ENCODE measurements at regions not wholly inside any gene's neighbourhood (a gene's known extent, or its start where the extent isn't known, plus 50 kb on each side); places are given as distances from the start of the nearest gene placed in this dataset.

GRCh38 chr1:88455621-88456256 lies 228.3 kb upstream of the PKN2 start:
- no peaks in the 10 kb centered on the region for H3K36me3 ChIP-seq (ENCODE audit: control insufficient read depth, insufficient read depth, low read length)
- H3K27me3 ChIP-seq (ENCODE audit: control insufficient read depth, insufficient read depth, low read length), result no peaks in the 10 kb centered on the region
- TF ChIP-seq CTCF (IDR thresholded peaks at IDR 0.05; ENCODE audit: insufficient read depth, low read length, poor library complexity, severe bottlenecking), result no peak
- H3K4me3 ChIP-seq (ENCODE audit: low read depth, low read length), result no peak overlapping the region
- no peak for DNase-seq (ENCODE audit: low read depth)

- Histone ChIP-seq H3K36me3 (ENCODE audit: control insufficient read depth, insufficient read depth, low read length) (no peaks in the 10 kb centered on the region), H3K27me3 (ENCODE audit: control insufficient read depth, insufficient read depth, low read length) (no peaks in the 10 kb centered on the region), H3K4me3 (ENCODE audit: low read depth, low read length) (no peak overlapping the region)
- TF ChIP-seq CTCF (IDR thresholded peaks at IDR 0.05; ENCODE audit: insufficient read depth, low read length, poor library complexity, severe bottlenecking), result no peak
- DNase-seq (ENCODE audit: low read depth), result no peak
These were observed 226.9 kb upstream of the PKN2 start for GRCh38 chr1:88457197-88457596.

GRCh38 chr1:88461007-88461406 lies 223.1 kb upstream of the PKN2 start:
- no peak for DNase-seq (ENCODE audit: low read depth)
- no peak for TF ChIP-seq CTCF (IDR thresholded peaks at IDR 0.05; ENCODE audit: insufficient read depth, low read length, poor library complexity, severe bottlenecking)
- H3K36me3 ChIP-seq (ENCODE audit: control insufficient read depth, insufficient read depth, low read length), result no peaks in the 10 kb centered on the region
- no peak overlapping the region for H3K4me3 ChIP-seq (ENCODE audit: low read depth, low read length)
- H3K27me3 ChIP-seq (ENCODE audit: control insufficient read depth, insufficient read depth, low read length), result no peaks in the 10 kb centered on the region

GRCh38 chr1:88462096-88462487 lies 222.0 kb upstream of the PKN2 start:
- H3K4me3 ChIP-seq (ENCODE audit: low read depth, low read length), result peak overlapping the region; percentile 47
- no peak for DNase-seq (ENCODE audit: low read depth)
- no peaks in the 10 kb centered on the region for H3K36me3 ChIP-seq (ENCODE audit: control insufficient read depth, insufficient read depth, low read length)
- no peak for TF ChIP-seq CTCF (IDR thresholded peaks at IDR 0.05; ENCODE audit: insufficient read depth, low read length, poor library complexity, severe bottlenecking)
- no peaks in the 10 kb centered on the region for H3K27me3 ChIP-seq (ENCODE audit: control insufficient read depth, insufficient read depth, low read length)

GRCh38 chr1:88462488-88463261 lies 221.4 kb upstream of the PKN2 start:
- H3K4me3 ChIP-seq (ENCODE audit: low read depth, low read length), result peak overlapping the region; percentile 47
- no peaks in the 10 kb centered on the region for H3K27me3 ChIP-seq (ENCODE audit: control insufficient read depth, insufficient read depth, low read length)
- TF ChIP-seq CTCF (IDR thresholded peaks at IDR 0.05; ENCODE audit: insufficient read depth, low read length, poor library complexity, severe bottlenecking), result no peak
- DNase-seq (ENCODE audit: low read depth), result peak; percentile 1
- H3K36me3 ChIP-seq (ENCODE audit: control insufficient read depth, insufficient read depth, low read length), result no peaks in the 10 kb centered on the region
